IPS-20b (cell line): ENCODE measurements at regions not wholly inside any gene's neighbourhood (a gene's known extent, or its start where the extent isn't known, plus 50 kb on each side); places are given as distances from the start of the nearest gene placed in this dataset.
"Not testable (repeated sequence)": the region's sequence is repeated elsewhere in the genome, so short reads cannot be mapped to it uniquely, and the experiment has no call there.

ENCODE experiments used
- H3K27ac ChIP-seq: one replicate; pipeline ENCODE4 v1.5.1; 2013; ENCODE audit warnings: low read length
- H3K27me3 ChIP-seq: 2 replicates; pipeline ENCODE4 v1.6.1; 2013; ENCODE audit warnings: mild to moderate bottlenecking, low read length, inconsistent platforms; ENCODE audit not compliant: insufficient read depth
- H3K36me3 ChIP-seq: 2 replicates; pipeline ENCODE4 v1.6.1; 2013; ENCODE audit warnings: low read depth, mild to moderate bottlenecking, inconsistent platforms, low read length, moderate library complexity; ENCODE audit not compliant: insufficient read depth
- H3K4me1 ChIP-seq: 2 replicates; pipeline ENCODE4 v1.6.1; 2013; ENCODE audit warnings: mild to moderate bottlenecking, control low read depth, inconsistent platforms, low read length, moderate library complexity; ENCODE audit not compliant: insufficient read depth
- H3K4me3 ChIP-seq: 2 replicates; pipeline ENCODE4 v1.5.1; 2013; ENCODE audit warnings: mild to moderate bottlenecking, low read length, inconsistent platforms
- H3K9ac ChIP-seq: 2 replicates; pipeline ENCODE4 v1.6.1; 2013; ENCODE audit warnings: low read depth, mild to moderate bottlenecking, inconsistent platforms, low read length, moderate library complexity
- H3K9me3 ChIP-seq: 2 replicates; pipeline ENCODE4 v1.6.1; 2013; ENCODE audit warnings: mild to moderate bottlenecking, low read depth, low read length, inconsistent platforms; ENCODE audit not compliant: insufficient read depth

DNA sequence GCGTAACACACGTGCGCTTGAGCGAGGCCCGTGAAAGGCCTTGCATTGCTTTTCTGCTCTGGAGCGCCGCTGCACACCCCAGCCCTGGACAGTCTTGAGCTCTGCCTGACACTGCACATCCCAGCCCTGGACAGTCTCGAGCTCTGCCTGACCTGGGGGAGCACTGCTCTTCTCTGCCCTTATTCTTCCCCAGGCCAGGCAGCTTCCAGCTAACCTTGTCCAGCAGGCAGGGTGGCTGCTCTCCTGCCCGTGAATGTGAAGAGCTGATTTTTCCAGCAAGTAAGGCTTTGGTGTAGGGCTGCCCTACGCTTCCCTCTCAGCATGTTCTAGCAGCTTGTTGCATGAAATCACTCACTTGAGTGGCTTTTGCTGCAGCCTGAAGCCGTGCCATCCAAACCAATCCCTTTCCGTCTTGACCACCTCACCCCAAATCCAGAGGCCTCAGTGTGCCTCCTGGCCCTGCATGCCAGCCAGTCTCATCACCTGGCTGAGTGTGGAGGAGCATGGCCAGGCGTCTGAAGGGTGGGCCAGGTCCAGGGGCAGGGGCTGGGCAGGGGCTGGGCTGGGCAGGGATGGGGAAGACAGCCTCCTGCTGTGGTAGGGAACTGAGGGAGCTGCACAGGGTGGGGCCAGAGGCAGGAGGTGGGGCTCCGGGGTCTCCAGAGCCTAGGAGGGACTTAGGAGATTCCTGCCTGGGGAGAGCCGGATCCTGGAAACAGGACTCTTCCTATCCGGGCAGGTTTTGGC, 89.5 kb upstream of the B3GAT1 start:
- Histone ChIP-seq H3K4me1 (peaks cover 14% of the 10 kb centered on the region; the same call in 1 of the 2 replicates), H3K9ac (no peak overlapping the region), H3K4me3 (no peak overlapping the region), H3K27ac (no peak overlapping the region), H3K9me3 (no peaks in the 10 kb centered on the region), H3K36me3 (no peaks in the 10 kb centered on the region), H3K27me3 (peaks cover 5% of the 10 kb centered on the region; the same call in 1 of the 2 replicates)

DNA sequence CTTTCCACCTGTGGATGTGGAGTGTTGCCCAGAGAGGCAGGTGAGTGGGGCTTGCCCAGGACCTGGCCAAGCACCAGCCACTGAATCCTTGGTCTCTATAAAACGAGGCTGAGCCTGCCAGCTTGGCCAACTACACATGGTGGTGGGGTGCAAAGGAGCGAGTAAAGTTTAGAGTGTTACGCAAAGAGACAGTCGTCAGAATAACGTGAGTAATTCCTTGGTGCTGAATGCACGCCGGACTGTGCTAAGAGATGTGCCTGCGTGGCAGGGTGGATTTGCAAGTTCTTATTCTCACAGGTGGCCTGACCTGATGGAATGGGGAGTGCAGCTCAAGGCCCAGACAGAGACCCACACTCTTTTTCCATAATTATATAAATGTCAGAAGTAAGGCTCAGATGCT, 88.6 kb upstream of the B3GAT1 start:
- Histone ChIP-seq H3K27ac (no peak overlapping the region), H3K4me3 (no peak overlapping the region), H3K36me3 (no peaks in the 10 kb centered on the region), H3K27me3 (peaks cover 5% of the 10 kb centered on the region; the same call in 1 of the 2 replicates), H3K9ac (no peak overlapping the region), H3K4me1 (peaks cover 14% of the 10 kb centered on the region; the same call in 1 of the 2 replicates), H3K9me3 (no peaks in the 10 kb centered on the region)

- peaks cover 14% of the 10 kb centered on the region; the same call in 1 of the 2 replicates for H3K4me1 ChIP-seq
- H3K27ac ChIP-seq: no peak overlapping the region
- H3K4me3 ChIP-seq: no peak overlapping the region
- H3K36me3 ChIP-seq: no peaks in the 10 kb centered on the region
- H3K9ac ChIP-seq: no peak overlapping the region
- H3K27me3 ChIP-seq: peaks cover 5% of the 10 kb centered on the region; the same call in 1 of the 2 replicates
- no peaks in the 10 kb centered on the region for H3K9me3 ChIP-seq
Measured at GRCh38 chr11:134499990-134500389, 87.9 kb upstream of the B3GAT1 start.

GRCh38 chr11:134498326-134499139, 86.5 kb upstream of the B3GAT1 start:
- no peaks in the 10 kb centered on the region for H3K9me3 ChIP-seq
- no peak overlapping the region for H3K27ac ChIP-seq
- H3K27me3 ChIP-seq: peaks cover 5% of the 10 kb centered on the region; the same call in 1 of the 2 replicates
- no peak overlapping the region for H3K4me3 ChIP-seq
- H3K9ac ChIP-seq: no peak overlapping the region
- H3K36me3 ChIP-seq: no peaks in the 10 kb centered on the region
- H3K4me1 ChIP-seq: peaks cover 7% of the 10 kb centered on the region; the same call in 1 of the 2 replicates

DNA sequence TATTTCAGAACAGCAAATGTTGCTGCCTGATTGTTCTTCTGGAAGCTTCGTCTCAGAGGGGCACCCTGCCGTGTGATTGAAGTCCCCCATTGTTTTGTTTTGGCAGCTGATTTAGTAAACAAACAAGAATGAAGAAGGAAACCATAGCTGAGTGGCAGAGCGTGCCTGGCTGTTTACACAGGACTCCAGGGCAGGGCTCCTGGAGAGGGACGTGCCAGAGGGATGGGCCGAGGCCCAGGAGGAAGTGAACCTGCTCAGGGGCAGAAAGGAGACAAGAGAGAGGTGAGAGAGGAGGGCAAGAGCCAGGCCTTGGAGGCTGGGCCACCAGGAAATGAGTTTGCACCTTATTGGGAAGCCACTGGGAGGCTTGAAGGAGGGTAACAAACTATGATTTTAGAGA, 85.5 kb upstream of the B3GAT1 start:
- Histone ChIP-seq H3K9me3 (no peaks in the 10 kb centered on the region), H3K36me3 (no peaks in the 10 kb centered on the region), H3K4me3 (no peak overlapping the region), H3K9ac (no peak overlapping the region), H3K27me3 (peaks cover 5% of the 10 kb centered on the region; the same call in 1 of the 2 replicates), H3K4me1 (peaks cover 4% of the 10 kb centered on the region; the same call in 1 of the 2 replicates), H3K27ac (no peak overlapping the region)

DNA sequence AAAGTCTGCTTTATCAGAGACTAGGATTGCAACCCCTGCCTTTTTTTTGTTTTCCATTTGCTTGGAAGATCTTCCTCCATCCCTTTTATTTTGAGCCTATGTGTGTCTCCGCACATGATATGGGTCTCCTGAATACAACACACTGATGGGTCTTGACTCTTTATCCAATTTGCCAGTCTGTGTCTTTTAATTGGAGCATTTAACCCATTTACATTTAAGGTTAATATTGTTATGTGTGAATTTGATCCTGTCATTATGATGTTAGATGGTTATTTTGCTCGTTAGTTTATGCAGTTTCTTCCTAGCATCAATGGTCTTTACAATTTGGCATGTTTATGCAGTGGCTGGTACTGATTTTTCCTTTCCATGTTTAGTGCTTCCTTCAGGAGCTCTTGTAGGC, 84.0 kb upstream of the B3GAT1 start:
- not testable (repeated sequence) for H3K36me3 ChIP-seq, H3K4me1 ChIP-seq, H3K27me3 ChIP-seq, H3K4me3 ChIP-seq, H3K27ac ChIP-seq, H3K9ac ChIP-seq, H3K9me3 ChIP-seq

- H3K9me3 ChIP-seq, H3K36me3 ChIP-seq, H3K27me3 ChIP-seq, H3K4me1 ChIP-seq, H3K4me3 ChIP-seq, H3K27ac ChIP-seq, H3K9ac ChIP-seq: not testable (repeated sequence)
Measured at GRCh38 chr11:134494395-134494794, 82.4 kb upstream of the B3GAT1 start.

GRCh38 chr11:134492411-134492810, 80.4 kb upstream of the B3GAT1 start:
- H3K27ac ChIP-seq, H3K9ac ChIP-seq, H3K36me3 ChIP-seq: not testable (repeated sequence)

GRCh38 chr11:134489728-134490127, 77.7 kb upstream of the B3GAT1 start:
- Histone ChIP-seq H3K4me3 (no peak overlapping the region), H3K9ac (no peak overlapping the region), H3K27ac (no peak overlapping the region), H3K4me1 (no peaks in the 10 kb centered on the region), H3K9me3 (no peaks in the 10 kb centered on the region), H3K36me3 (no peaks in the 10 kb centered on the region), H3K27me3 (peaks cover 5% of the 10 kb centered on the region; the same call in 1 of the 2 replicates)

More at GRCh38 chr11:134492411-134492810, 80.4 kb upstream of the B3GAT1 start:
- not testable (repeated sequence) for H3K4me1 ChIP-seq, H3K27me3 ChIP-seq, H3K9me3 ChIP-seq, H3K4me3 ChIP-seq

DNA sequence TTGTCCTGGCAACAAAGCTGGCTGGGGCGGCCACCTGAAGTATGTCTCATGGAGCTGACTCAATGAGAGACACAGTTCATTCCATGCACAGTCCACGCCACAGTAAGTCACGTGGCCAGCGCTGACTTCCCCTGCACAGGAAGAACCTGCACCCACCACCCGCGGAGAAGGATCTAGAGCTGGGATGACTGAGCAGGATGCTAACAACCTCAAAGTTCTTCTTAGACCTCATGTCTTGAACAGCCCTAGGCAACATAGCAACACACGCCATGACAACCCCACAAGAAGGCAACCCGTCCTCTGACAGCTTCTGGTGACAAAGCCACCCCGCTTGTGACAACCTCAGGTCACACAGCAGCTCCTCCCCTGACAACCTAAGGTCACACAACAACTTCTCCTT, 76.9 kb upstream of the B3GAT1 start:
- H3K27ac ChIP-seq: no peak overlapping the region
- H3K9me3 ChIP-seq: no peaks in the 10 kb centered on the region
- no peak overlapping the region for H3K9ac ChIP-seq
- no peaks in the 10 kb centered on the region for H3K4me1 ChIP-seq
- no peaks in the 10 kb centered on the region for H3K36me3 ChIP-seq
- H3K27me3 ChIP-seq: peaks cover 5% of the 10 kb centered on the region; the same call in 1 of the 2 replicates
- no peak overlapping the region for H3K4me3 ChIP-seq

DNA sequence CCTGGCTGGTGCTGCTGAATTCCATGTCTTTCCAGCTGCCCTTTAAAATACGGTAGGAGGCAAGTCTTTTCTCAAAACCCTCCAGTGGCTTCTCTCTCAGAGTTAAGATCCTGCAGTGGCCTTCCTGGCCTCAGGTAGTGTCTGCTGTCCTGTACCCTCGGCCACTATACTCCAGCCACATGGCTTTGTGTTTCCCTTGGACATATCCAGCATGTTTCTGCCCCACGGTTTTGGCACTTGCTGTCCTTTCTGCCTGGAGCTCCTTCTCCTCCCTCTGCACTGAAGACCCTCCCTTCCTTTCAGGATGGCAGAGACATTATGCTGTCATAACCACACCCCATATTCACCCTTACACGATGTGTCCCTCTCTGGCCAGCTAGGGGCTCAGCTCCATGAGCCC, 76.5 kb upstream of the B3GAT1 start:
- H3K4me3 ChIP-seq: no peak overlapping the region
- H3K27me3 ChIP-seq: peaks cover 5% of the 10 kb centered on the region; the same call in 1 of the 2 replicates
- no peak overlapping the region for H3K27ac ChIP-seq
- no peak overlapping the region for H3K9ac ChIP-seq
- H3K36me3 ChIP-seq: no peaks in the 10 kb centered on the region
- H3K9me3 ChIP-seq: no peaks in the 10 kb centered on the region
- no peaks in the 10 kb centered on the region for H3K4me1 ChIP-seq

- no peak overlapping the region for H3K27ac ChIP-seq
- H3K9ac ChIP-seq: no peak overlapping the region
- peaks cover 5% of the 10 kb centered on the region; the same call in 1 of the 2 replicates for H3K27me3 ChIP-seq
- no peaks in the 10 kb centered on the region for H3K9me3 ChIP-seq
- no peaks in the 10 kb centered on the region for H3K36me3 ChIP-seq
- H3K4me1 ChIP-seq: no peaks in the 10 kb centered on the region
- H3K4me3 ChIP-seq: no peak overlapping the region
Measured at GRCh38 chr11:134487696-134488095, 75.7 kb upstream of the B3GAT1 start.
